Dermis blood vessel endothelial cell (primary cell): ENCODE measurements at regions not wholly inside any gene's neighbourhood (a gene's known extent, or its start where the extent isn't known, plus 50 kb on each side); places are given as distances from the start of the nearest gene placed in this dataset.
A peak's percentile ranks its signal among the peaks of the same experiment; 100 is the strongest.
"Not testable (repeated sequence)": the region's sequence is repeated elsewhere in the genome, so short reads cannot be mapped to it uniquely, and the experiment has no call there.

Experiments
- DNase-seq: peaks from one replicate; pipeline ENCODE4 v3.0.0; 2010

- no peak for DNase-seq
Observed at GRCh38 chr15:53116169-53116568, 326.0 kb upstream of the ONECUT1 start.

DNA sequence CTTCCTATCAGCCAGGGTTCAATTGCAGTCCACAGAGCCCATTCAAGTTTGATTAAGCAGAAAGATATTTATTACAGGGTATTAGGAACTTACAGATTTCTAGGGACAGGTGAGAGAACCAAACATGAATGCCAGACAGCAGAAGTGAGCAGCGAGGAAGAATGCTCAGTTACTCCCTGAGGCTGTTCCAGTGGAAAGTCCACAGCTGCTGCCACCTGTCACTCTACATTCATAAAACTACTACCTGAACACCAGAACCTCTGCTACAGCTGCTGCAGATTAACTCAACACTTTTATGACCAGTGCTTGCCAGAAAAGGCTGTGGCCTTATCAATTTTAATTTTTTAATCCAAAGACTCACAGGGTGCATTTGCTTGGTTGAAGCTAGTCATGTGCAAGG is 325.4 kb upstream of the ONECUT1 start:
- DNase-seq, result no peak

DNA sequence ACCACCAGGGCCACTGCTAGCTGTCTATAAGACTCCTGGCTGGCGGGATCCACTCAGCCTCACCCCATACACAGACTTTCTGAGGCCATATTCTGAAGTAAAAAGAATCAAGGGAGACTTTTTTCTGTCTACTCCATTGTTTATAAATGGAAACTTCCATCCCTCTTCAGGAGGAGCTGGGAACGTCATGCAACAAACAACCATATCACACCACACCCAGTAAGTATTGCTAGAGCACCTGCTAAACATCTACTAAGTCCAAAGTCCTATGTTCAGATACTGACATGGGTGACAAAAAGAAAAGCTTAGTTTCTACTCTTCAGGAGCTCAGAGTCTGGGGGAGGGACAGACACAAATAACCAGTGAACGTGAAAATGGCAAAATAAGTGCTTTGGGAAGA is 324.8 kb upstream of the ONECUT1 start:
- no peak for DNase-seq

GRCh38 chr15:53110999-53111398 is 320.9 kb upstream of the ONECUT1 start:
- DNase-seq, result no peak

- no peak for DNase-seq
Observed at GRCh38 chr15:53108319-53108718, 318.2 kb upstream of the ONECUT1 start.

DNA sequence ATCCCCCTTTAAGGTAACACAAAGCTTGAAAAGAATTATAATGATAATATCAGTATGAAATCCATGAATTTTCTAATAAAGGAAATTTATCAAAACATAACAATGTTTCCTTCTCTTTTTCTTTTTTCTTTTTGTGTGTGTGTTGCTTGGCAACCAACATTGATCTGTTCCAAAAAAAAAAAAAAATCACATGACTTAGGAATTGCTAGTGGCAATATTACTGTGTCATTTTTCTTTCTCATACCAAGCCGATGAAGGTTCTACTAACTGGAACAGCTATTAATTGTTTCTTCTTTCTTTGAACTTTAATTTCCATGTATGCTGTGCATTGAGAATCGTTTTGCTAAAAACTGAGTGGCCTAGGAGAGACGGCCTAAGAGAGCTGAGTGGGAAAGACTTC is 317.7 kb upstream of the ONECUT1 start:
- no peak for DNase-seq

DNA sequence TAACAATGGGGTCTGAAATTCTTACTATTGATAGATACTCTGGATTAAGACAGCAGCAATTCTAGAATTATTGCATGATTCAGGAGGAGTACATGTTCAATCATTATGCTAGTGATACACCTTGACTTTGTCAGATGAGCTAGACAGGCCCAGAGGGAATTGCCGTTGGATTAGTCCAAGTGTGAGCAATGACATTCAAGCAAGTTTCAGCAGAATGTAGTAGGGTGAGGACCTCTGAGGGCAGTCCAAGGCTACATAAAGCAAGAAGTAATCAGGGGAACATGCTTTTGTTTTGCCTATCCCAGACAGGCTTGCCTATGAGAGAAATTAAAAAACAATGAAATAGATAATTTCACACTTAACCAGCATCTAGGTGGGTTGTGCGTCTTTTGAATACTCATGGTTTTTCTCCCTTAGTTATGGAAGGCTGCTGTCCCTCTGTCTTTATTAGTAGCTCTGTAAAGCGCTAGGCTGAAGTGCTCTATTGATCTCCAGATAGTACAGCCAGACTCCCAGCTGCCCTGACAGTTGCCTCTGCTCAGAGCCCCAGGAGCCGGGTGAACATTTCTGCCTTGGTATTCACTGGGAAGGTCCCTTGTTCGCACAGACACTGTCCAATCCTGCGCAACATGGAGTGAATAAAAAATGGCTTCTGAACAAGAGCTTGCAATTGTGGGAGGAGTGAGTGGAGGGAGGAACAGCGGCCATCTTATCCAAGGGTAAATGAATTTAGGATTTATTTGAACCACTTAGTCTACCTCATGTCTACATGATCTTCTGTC is 316.6 kb upstream of the ONECUT1 start:
- DNase-seq, result no peak

DNA sequence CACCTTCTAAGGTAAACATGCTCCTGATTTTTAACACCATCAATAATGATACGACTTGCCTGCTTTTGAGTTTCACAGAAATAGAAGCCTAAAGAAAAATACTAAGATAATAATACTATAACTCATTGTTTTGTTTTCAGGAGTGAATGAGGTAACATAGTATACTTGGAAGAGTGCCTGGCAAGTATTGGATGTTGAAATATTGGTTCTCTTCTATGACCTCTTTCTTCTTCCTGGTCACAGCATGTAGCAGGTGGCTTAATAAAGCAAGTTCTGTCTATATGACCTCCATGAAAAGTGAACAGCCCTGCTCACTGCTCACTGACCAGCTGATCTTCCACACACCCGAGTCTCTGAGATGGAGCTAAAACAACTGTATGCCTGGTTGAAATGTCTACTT is 312.3 kb upstream of the ONECUT1 start:
- DNase-seq, result no peak

- DNase-seq, result no peak
Observed at GRCh38 chr15:53080484-53080883, 290.3 kb upstream of the ONECUT1 start.

DNA sequence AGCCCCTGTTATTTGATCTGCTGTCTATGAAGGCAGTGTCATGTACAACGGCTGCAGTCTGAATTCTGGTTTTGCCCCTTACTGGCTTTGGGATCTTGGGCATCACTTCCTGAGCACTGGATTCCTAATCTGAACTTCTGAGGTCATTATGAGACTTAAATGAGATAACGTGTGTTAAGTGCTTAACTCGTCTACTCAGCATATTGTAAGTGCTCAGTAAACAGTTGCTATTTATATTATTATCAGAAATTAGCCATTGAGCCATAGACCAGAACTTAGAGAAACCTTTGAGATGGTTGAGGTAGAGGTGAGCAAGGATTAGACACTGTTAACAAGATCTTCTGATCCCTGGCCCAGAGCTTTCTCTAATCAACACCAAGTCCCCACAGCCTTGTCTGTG is 284.1 kb upstream of the ONECUT1 start:
- no peak for DNase-seq

- DNase-seq, result peak; percentile 1
Observed at GRCh38 chr15:53072077-53072476, 281.9 kb upstream of the ONECUT1 start.

DNA sequence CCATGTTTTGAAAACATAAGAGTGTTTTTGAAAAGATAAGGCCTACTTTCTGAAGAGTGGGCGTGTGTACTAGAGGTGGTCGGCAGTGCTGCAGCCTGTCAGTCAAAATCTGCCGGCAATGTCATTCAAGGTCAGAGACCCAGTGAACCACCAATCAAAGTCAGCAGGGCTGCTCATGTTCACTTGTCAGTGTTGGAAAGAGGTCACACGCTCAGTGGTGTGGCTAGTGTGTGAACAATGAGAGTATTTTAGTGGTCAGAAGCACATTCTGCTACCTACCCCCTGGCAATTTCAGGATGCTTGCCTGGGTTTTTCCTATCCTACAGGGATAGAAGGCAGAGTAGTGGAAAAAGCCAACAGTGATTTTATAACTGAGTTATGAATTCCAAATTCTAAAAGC is 278.5 kb upstream of the ONECUT1 start:
- no peak for DNase-seq

GRCh38 chr15:53059273-53060043 is 269.3 kb upstream of the ONECUT1 start:
- no peak for DNase-seq

DNA sequence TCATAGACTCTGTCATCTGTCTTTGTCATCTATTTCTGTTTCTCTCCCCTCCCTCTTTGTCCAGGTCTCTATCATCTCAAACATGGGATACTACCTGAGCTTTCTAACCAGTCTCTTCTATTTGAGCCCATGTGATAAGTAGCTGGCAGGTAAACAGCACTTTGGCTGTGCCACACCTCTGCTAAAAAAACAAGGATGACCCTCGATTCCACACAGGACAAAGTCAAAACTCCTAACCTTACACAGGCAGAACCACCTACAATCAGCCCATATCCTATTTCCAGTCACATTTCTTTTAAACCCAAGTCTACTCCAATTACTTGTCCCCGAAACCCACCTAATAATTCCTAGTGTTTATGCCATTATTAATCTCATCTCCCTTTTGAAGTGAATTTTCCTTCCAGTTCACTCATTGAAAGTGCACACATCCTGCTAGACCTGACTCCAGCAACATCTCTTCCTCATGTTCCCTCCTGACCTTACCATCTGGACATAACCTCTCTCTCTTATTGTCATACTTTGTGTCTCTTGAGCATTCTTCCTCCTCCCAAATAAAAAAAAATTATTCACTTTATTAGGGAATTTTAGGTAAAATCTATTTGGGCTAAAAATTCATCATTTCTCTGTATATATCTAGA is 256.1 kb upstream of the ONECUT1 start:
- DNase-seq, result no peak

GRCh38 chr15:53038655-53038941 is 248.5 kb upstream of the ONECUT1 start:
- DNase-seq, result no peak

DNA sequence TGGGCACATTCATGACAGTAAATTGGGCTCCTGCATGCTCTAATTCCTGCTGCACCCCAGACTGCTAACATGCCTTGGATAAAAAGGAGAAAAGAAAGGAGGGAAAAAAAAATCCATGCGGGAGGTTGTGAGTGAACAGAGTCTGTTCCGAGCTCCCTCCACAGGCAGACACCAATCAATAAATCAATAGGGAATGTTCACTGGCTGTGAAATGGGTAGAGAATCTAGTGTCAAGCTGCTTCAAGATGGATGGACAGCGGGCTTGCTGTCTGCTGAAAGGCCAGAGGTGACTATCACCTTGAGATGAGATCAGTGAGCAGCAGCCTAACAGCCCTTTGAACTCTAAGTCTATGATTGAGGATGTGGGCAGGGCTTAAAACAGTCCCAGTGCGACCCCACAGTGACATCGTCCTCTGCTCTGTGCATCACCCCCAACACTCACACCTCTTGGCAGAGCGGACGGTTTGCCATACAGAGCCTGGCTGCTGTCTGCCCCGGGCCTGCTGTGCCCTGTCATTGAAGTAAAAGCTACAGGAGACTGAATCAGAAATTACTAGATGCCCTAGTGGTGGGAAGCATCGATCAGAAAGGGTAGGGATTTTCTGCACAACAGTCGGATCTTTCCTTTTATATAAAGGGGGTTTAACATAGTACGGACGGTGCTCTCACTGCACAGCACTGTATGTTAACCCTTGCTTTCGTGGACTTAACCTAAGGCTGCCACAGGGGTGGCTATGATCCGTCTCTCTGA is 247.9 kb upstream of the ONECUT1 start:
- DNase-seq, result no peak

DNA sequence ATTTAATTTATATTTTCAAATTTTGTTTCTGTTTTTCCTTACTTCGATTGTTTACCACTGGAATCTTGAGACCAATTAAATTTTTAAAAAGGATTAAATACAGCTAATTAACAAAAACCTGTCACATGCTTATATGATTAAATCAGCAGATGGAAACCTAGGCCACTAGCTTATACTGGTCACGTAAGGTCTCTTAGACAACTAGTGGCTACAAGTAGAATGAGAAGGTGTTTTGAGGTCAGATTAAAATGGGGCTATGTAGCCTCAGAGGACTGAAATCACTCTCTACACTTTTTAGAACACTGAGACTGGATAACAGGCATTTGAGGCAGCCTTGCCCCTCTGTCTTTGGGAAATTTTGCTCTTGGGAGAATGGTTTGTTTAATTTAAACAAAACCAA is 246.5 kb upstream of the ONECUT1 start:
- no peak for DNase-seq

DNA sequence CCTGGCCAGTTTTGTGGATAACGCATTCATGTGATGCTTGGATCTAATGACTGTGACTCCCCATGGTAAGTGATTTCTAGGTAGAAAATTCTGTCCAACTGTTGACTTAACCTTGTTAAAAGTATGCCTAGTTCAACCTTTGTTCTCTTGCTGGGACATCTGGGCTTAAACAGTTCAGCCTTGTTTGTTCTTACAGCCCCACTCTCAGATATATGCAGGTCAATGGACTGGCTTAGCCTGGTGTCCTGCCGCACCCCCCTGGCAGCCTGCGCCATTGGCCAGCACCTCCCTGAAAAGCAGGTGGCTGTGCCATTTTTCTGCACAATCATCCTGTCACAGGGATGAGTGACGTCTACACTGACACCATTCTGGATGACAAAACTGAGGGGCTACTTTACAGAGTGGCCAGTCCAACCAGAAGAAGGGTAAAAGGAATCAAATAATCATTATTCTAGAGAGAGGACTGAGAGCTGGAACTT is 244.7 kb upstream of the ONECUT1 start:
- DNase-seq, result no peak

GRCh38 chr15:53033709-53034108 is 243.6 kb upstream of the ONECUT1 start:
- no peak for DNase-seq

GRCh38 chr15:53031469-53031868 is 241.3 kb upstream of the ONECUT1 start:
- DNase-seq, result no peak

GRCh38 chr15:53022788-53023187 is 232.7 kb upstream of the ONECUT1 start:
- DNase-seq, result no peak

DNA sequence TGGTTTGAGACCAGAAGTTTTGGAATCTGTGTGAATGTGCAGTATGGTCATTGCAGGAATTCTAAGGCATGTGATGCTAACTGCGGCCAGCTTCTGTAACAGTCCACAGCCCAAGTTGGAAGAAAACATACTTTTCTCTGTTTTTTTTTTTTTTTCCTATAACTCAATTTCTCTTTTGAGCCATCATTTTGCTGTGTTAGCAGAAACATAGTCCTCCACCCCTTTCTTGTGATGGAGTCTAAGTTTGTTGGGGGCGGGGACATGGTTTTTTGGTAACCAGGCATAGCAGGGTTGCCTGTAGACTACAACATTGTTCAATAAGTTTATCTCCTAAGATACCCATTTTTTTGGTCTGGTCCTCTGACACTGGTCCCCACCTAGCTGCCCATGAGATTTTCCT is 223.2 kb upstream of the ONECUT1 start:
- no peak for DNase-seq

- DNase-seq, result not testable (repeated sequence)
Observed at GRCh38 chr15:53011779-53012178, 221.6 kb upstream of the ONECUT1 start.
